HepG2 (cell line): ENCODE measurements at regions not wholly inside any gene's neighbourhood (a gene's known extent, or its start where the extent isn't known, plus 50 kb on each side); places are given as distances from the start of the nearest gene placed in this dataset.

Experiments
- ATAC-seq: fragments of 200-7000 bp; cut with Tn5 transposase; 3 replicates; pipeline ENCODE4 v1.9.1; 2020; ENCODE audit warnings: mild to moderate bottlenecking, moderate library complexity
- BruUV-seq: library from RNA; stranded (reverse); fragments of 400-500 nt; replicated peaks from 2 replicates; lab custom pipeline; 2021; lab: Mats Ljungman, UMichigan
- CTCF ChIA-PET: fragments of 300-600 bp; formaldehyde crosslinking; extraction: SDS; loops from one replicate; lab custom pipeline; 2021; ENCODE audit warnings: low total read pairs, inconsistent platforms, low intra/inter-chr PET ratio; lab: Yijun Ruan, JAX
- POLR2A ChIA-PET: fragments of 350-600 bp; sonication (Branson Sonifier 250); formaldehyde crosslinking; loops from one replicate; lab custom pipeline; 2020; ENCODE audit warnings: antibody characterized with exemption, inconsistent platforms; lab: Yijun Ruan, JAX
- DNase-seq: peaks from one replicate; pipeline ENCODE4 v3.0.0-alpha.2; 2015; ENCODE audit warnings: low spot score
- FAIRE-seq: peaks from 3 replicates; lab custom pipeline; 2011; peaks lifted over from hg19 to GRCh38; lab: Jason Lieb, UNC
- H2AFZ ChIP-seq: one replicate; pipeline ENCODE4 v1.6.1; 2011; ENCODE audit warnings: low read length, inconsistent platforms
- H3K27ac ChIP-seq: fragments of 300-600 bp; 3 replicates; pipeline ENCODE4 v1.8.0; 2011; ENCODE audit warnings: mixed run types, mild to moderate bottlenecking, mixed read lengths, low read length, inconsistent platforms; ENCODE audit not compliant: insufficient read depth; ENCODE audit errors: extremely low read length
- H3K27me3 ChIP-seq, 2 experiments: fragments of 200-600 bp in 1 of 2; 2 replicates in 1 of 2; 3 replicates in 1 of 2; pipeline versions ENCODE4 v1.6.0 to v1.8.0; 2011; ENCODE audit warnings: low read length in 2 of 2, mild to moderate bottlenecking in 2 of 2, moderate library complexity in 2 of 2, inconsistent platforms in 1 of 2; ENCODE audit not compliant: insufficient read depth in 2 of 2, control insufficient read depth in 1 of 2
- H3K36me3 ChIP-seq, 2 experiments: fragments of 200-600 bp in 1 of 2; replicated peaks in 1 of 2; 2 replicates in 1 of 2; 3 replicates in 1 of 2; pipeline versions ENCODE4 v1.5.1 to v1.8.0; 2011; ENCODE audit warnings: low read length in 2 of 2, inconsistent platforms in 1 of 2; ENCODE audit not compliant: insufficient read depth in 2 of 2, control insufficient read depth in 1 of 2
- H3K4me1 ChIP-seq: 2 replicates; pipeline ENCODE4 v1.5.1; 2012; ENCODE audit warnings: low read length, inconsistent platforms; ENCODE audit not compliant: insufficient read depth
- H3K4me2 ChIP-seq: 2 replicates; pipeline ENCODE4 v1.6.0; 2011; ENCODE audit warnings: low read depth, low read length, inconsistent platforms
- H3K4me3 ChIP-seq, 3 experiments: fragments of 200-600 bp in 1 of 3; sonication (generic), shearing (Covaris generic) in 1 of 3; replicated peaks in 1 of 3; 2 replicates each; pipeline ENCODE4 v1.5.1; 2011 to 2016; ENCODE audit warnings: low read length in 3 of 3, inconsistent platforms in 2 of 3, low read depth in 2 of 3, mild to moderate bottlenecking in 2 of 3, control low read depth in 1 of 3, mixed read lengths in 1 of 3; ENCODE audit not compliant: insufficient read depth in 1 of 3
- H3K79me2 ChIP-seq: one replicate; pipeline ENCODE4 v1.6.1; 2011; ENCODE audit warnings: low read length, inconsistent platforms; ENCODE audit not compliant: insufficient read depth
- H3K9ac ChIP-seq: 2 replicates; pipeline ENCODE4 v1.6.0; 2011; ENCODE audit warnings: mild to moderate bottlenecking, low read depth, low read length, inconsistent platforms; ENCODE audit not compliant: insufficient read depth
- H3K9me3 ChIP-seq: 2 replicates; pipeline ENCODE4 v1.5.1; 2012; ENCODE audit warnings: mild to moderate bottlenecking, low read length
- H4K20me1 ChIP-seq: 2 replicates; pipeline ENCODE4 v1.6.0; 2011; ENCODE audit warnings: inconsistent platforms, mild to moderate bottlenecking, low read length, moderate library complexity; ENCODE audit not compliant: insufficient read depth
- HIVEP1 ChIP-seq: sonication (generic); formaldehyde crosslinking; IDR thresholded peaks from 2 replicates; pipeline ENCODE4 v1.4.0; 2020; ENCODE audit warnings: mild to moderate bottlenecking, missing genetic modification reagents
- MAFF ChIP-seq: IDR thresholded peaks from 2 replicates; pipeline ENCODE4 v1.6.1; 2011; ENCODE audit warnings: low read depth, low read length, improper control_type of control experiment
- MAFK ChIP-seq, 2 experiments: IDR thresholded peaks in 1 of 2; conservative IDR thresholded peaks in 1 of 2; 2 replicates each; pipeline ENCODE4 v1.6.1; 2011; ENCODE audit warnings: improper control_type of control experiment in 2 of 2, low read length in 2 of 2
- MZF1 ChIP-seq: sonication (generic); formaldehyde crosslinking; IDR thresholded peaks from 2 replicates; pipeline ENCODE4 v1.8.1; 2023; ENCODE audit warnings: mild to moderate bottlenecking, missing genetic modification reagents, borderline replicate concordance
- RBM39 ChIP-seq: fragments of 200-400 bp; formaldehyde crosslinking; IDR thresholded peaks from one replicate; pipeline ENCODE4 v1.6.1; 2018; ENCODE audit warnings: antibody characterized with exemption, mild to moderate bottlenecking, low read depth, low read length; ENCODE audit not compliant: poor library complexity, severe bottlenecking
- ZNF678 ChIP-seq: sonication (generic); formaldehyde crosslinking; IDR thresholded peaks from 2 replicates; pipeline ENCODE4 v1.4.0; 2020; ENCODE audit warnings: mild to moderate bottlenecking, missing genetic modification reagents
- WGBS: methylation state at CpG from one replicate; pipeline ENCODE4 v1.1.6; 2017; ENCODE audit warnings: low lambda C conversion rate; 5-methylcytosine and 5-hydroxymethylcytosine counted together
- in situ Hi-C: cut with HindIII; loops from 2 replicates; pipeline ENCODE4 v1.10.0; 2017; ENCODE audit warnings: low pct_unique_long_range_greater_than_20kb; ENCODE audit not compliant: extremely low pct_ligation_motif_present
- intact Hi-C: fragments of 100-400 bp; cut with micrococcal nuclease; formaldehyde crosslinking; loops from one replicate; pipeline ENCODE4 v1.10.0; 2022; ENCODE audit not compliant: unreplicated experiment
- TF ChIP-seq, protein P1 (sequence below): sonication (generic); formaldehyde crosslinking; IDR thresholded peaks from 2 replicates; pipeline ENCODE4 v1.4.0; 2020; ENCODE audit warnings: missing genetic modification reagents
- TF ChIP-seq, protein P2 (sequence below): sonication (generic); formaldehyde crosslinking; IDR thresholded peaks from 2 replicates; pipeline ENCODE4 v1.9.0; 2021; ENCODE audit warnings: missing genetic modification reagents, mild to moderate bottlenecking, borderline replicate concordance
- TF ChIP-seq, protein P3 (sequence below): sonication (generic); formaldehyde crosslinking; IDR thresholded peaks from 2 replicates; pipeline ENCODE4 v1.4.0; 2020; ENCODE audit warnings: missing genetic modification reagents

DNA sequence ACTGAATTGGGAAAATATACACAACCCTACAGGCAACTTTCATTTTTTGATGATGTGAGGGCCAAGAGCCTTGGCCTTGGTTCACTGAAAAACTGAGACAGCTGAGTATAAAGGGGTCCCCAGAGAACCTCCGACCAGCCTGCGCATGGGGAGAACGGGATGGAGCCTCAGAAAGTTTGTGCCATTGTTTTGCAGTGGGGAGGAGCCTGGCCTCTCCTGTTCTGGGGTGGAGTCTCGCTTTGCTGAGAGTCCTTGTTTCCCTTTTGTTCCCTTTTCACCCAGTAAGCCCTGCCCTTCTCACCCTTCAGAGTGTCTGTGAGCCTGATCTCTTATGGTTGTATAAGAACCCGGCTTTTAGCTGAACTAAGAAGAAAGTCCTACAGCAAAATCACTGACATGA, 193.2 kb upstream of the AKR1E2 start (continued):
- TF ChIP-seq, protein P1, sequence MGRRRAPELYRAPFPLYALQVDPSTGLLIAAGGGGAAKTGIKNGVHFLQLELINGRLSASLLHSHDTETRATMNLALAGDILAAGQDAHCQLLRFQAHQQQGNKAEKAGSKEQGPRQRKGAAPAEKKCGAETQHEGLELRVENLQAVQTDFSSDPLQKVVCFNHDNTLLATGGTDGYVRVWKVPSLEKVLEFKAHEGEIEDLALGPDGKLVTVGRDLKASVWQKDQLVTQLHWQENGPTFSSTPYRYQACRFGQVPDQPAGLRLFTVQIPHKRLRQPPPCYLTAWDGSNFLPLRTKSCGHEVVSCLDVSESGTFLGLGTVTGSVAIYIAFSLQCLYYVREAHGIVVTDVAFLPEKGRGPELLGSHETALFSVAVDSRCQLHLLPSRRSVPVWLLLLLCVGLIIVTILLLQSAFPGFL (CRISPR knock-in tag), result no peak
- TF ChIP-seq, protein P2, sequence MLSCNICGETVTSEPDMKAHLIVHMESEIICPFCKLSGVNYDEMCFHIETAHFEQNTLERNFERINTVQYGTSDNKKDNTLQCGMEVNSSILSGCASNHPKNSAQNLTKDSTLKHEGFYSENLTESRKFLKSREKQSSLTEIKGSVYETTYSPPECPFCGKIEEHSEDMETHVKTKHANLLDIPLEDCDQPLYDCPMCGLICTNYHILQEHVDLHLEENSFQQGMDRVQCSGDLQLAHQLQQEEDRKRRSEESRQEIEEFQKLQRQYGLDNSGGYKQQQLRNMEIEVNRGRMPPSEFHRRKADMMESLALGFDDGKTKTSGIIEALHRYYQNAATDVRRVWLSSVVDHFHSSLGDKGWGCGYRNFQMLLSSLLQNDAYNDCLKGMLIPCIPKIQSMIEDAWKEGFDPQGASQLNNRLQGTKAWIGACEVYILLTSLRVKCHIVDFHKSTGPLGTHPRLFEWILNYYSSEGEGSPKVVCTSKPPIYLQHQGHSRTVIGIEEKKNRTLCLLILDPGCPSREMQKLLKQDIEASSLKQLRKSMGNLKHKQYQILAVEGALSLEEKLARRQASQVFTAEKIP, result no peak

DNA sequence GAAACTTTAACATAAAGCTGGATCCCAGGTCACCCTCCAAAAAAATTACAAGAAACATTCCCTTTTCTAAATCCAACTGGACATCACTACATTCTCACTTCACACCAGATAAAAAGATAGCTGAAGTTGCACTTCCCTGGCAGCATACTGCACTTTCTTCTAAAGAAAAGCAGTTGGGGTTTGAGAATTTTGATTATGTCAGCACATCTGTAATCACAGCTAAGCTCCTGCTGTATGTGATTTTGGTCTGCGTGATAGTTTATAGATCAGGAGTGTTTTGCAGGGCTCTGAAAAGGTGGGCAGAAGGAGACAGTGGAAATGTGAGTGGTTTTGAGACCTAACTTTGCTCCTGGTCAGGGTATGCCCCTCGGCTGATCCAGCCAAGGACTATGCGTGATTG, 199.1 kb upstream of the AKR1E2 start:
- in situ Hi-C loops, result no loop called here
- no peaks in the 10 kb centered on the region for H4K20me1 ChIP-seq
- no peak overlapping the region for H3K9ac ChIP-seq
- H3K27me3 ChIP-seq, result 0 out of 5 replicates have a peak, but pooled peaks cover 0 to 3% of the 10 kb centered on the region in 2 experiments
- ChIA-PET CTCF (no interaction called here), POLR2A (no interaction called here)
- no peaks in the 10 kb centered on the region for H3K79me2 ChIP-seq
- no peak overlapping the region for H3K27ac ChIP-seq
- H3K9me3 ChIP-seq, result peaks cover 9% of the 10 kb centered on the region; the same call in 1 of the 2 replicates
- H2AFZ ChIP-seq, result no peak overlapping the region
- DNase-seq (no peak), ATAC-seq (no peak), FAIRE-seq (no peak)
- no peak overlapping the region for H3K4me2 ChIP-seq
- intact Hi-C loops, result no loop called here
- BruUV-seq, result no TSS peak
- WGBS, result 25% methylated on average over 3 of the region's 3 CpGs
- H3K4me3 ChIP-seq, result no peak overlapping the region
- no peaks in the 10 kb centered on the region for H3K4me1 ChIP-seq
- TF ChIP-seq, protein P3, sequence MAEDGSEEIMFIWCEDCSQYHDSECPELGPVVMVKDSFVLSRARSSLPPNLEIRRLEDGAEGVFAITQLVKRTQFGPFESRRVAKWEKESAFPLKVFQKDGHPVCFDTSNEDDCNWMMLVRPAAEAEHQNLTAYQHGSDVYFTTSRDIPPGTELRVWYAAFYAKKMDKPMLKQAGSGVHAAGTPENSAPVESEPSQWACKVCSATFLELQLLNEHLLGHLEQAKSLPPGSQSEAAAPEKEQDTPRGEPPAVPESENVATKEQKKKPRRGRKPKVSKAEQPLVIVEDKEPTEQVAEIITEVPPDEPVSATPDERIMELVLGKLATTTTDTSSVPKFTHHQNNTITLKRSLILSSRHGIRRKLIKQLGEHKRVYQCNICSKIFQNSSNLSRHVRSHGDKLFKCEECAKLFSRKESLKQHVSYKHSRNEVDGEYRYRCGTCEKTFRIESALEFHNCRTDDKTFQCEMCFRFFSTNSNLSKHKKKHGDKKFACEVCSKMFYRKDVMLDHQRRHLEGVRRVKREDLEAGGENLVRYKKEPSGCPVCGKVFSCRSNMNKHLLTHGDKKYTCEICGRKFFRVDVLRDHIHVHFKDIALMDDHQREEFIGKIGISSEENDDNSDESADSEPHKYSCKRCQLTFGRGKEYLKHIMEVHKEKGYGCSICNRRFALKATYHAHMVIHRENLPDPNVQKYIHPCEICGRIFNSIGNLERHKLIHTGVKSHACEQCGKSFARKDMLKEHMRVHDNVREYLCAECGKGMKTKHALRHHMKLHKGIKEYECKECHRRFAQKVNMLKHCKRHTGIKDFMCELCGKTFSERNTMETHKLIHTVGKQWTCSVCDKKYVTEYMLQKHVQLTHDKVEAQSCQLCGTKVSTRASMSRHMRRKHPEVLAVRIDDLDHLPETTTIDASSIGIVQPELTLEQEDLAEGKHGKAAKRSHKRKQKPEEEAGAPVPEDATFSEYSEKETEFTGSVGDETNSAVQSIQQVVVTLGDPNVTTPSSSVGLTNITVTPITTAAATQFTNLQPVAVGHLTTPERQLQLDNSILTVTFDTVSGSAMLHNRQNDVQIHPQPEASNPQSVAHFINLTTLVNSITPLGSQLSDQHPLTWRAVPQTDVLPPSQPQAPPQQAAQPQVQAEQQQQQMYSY, result no peak
- TF ChIP-seq ZNF678, result no peak
- peak; percentile 75 to 95 for TF ChIP-seq MAFK (conservative IDR thresholded peaks at IDR 0.05 in 1 of 2, IDR thresholded peaks at IDR 0.05 in 1 of 2; ENCODE audit: low read length in 2 of 2)
- no peak for TF ChIP-seq RBM39
- TF ChIP-seq HIVEP1 (CRISPR knock-in tag), result no peak
- peak; percentile 91 for TF ChIP-seq MAFF
- TF ChIP-seq MZF1 (CRISPR knock-in tag), result no peak
- H3K36me3 ChIP-seq, result no peaks in the 10 kb centered on the region
